ENCODE measurements at regions not wholly inside any gene's neighbourhood (a gene's known extent, or its start where the extent isn't known, plus 50 kb on each side); places are given as distances from the start of the nearest gene placed in this dataset.

GRCh38 chr20:51266353-51266752 is 243.4 kb upstream of the KCNG1 start:
- DNase-seq = no peak
- no peak overlapping the region for H3K4me3 ChIP-seq
- H3K36me3 ChIP-seq = no peaks in the 10 kb centered on the region
- no peaks in the 10 kb centered on the region for H3K4me1 ChIP-seq
- no peak for ATAC-seq
- H3K9me3 ChIP-seq = no peaks in the 10 kb centered on the region
- no peak overlapping the region for H3K27ac ChIP-seq
- no peak for TF ChIP-seq CTCF (IDR thresholded peaks at IDR 0.05)
- intact Hi-C loops (cut with DNase I) = no loop called here
- H3K27me3 ChIP-seq (ENCODE audit: low read depth) = no peaks in the 10 kb centered on the region

GRCh38 chr20:51265361-51265760 is 242.5 kb upstream of the KCNG1 start:
- DNase-seq (no peak), ATAC-seq (no peak)
- H3K36me3 ChIP-seq = no peaks in the 10 kb centered on the region
- no peaks in the 10 kb centered on the region for H3K4me1 ChIP-seq
- no peak for TF ChIP-seq CTCF (IDR thresholded peaks at IDR 0.05)
- H3K27ac ChIP-seq = no peak overlapping the region
- intact Hi-C loops (cut with DNase I) = no loop called here
- no peaks in the 10 kb centered on the region for H3K9me3 ChIP-seq
- H3K4me3 ChIP-seq = no peak overlapping the region
- H3K27me3 ChIP-seq (ENCODE audit: low read depth) = no peaks in the 10 kb centered on the region

GRCh38 chr20:51262240-51262639 is 239.3 kb upstream of the KCNG1 start:
- no peak for ATAC-seq
- no peaks in the 10 kb centered on the region for H3K4me1 ChIP-seq

GRCh38 chr20:51259455-51259854 is 236.5 kb upstream of the KCNG1 start:
- DNase-seq = no peak
- no peak for TF ChIP-seq CTCF (IDR thresholded peaks at IDR 0.05)

More at GRCh38 chr20:51262240-51262639, 239.3 kb upstream of the KCNG1 start:
- Histone ChIP-seq H3K9me3 (no peaks in the 10 kb centered on the region), H3K27ac (no peak overlapping the region), H3K27me3 (ENCODE audit: low read depth) (no peaks in the 10 kb centered on the region), H3K4me3 (no peak overlapping the region), H3K36me3 (no peaks in the 10 kb centered on the region)
- no peak for TF ChIP-seq CTCF (IDR thresholded peaks at IDR 0.05)
- intact Hi-C loops (cut with DNase I) = no loop called here
- DNase-seq = no peak

GRCh38 chr20:51258582-51259165 is 235.8 kb upstream of the KCNG1 start:
- Histone ChIP-seq H3K27me3 (ENCODE audit: low read depth) (peaks cover 7% of the 10 kb centered on the region), H3K4me1 (no peaks in the 10 kb centered on the region), H3K4me3 (no peak overlapping the region), H3K36me3 (no peaks in the 10 kb centered on the region), H3K27ac (no peak overlapping the region), H3K9me3 (no peaks in the 10 kb centered on the region)
- intact Hi-C loops (cut with DNase I) = no loop called here
- ATAC-seq = peak in 1 of 2 donors; percentile 57
- no peak for TF ChIP-seq CTCF (IDR thresholded peaks at IDR 0.05)
- no peak for DNase-seq

More at GRCh38 chr20:51259455-51259854, 236.5 kb upstream of the KCNG1 start:
- Histone ChIP-seq H3K4me3 (no peak overlapping the region), H3K36me3 (no peaks in the 10 kb centered on the region), H3K9me3 (no peaks in the 10 kb centered on the region), H3K27me3 (ENCODE audit: low read depth) (peaks cover 7% of the 10 kb centered on the region), H3K4me1 (no peaks in the 10 kb centered on the region), H3K27ac (no peak overlapping the region)
- ATAC-seq = no peak
- intact Hi-C loops (cut with DNase I) = no loop called here

Data from lower lobe of right lung (tissue), 2 donors.